Umbilical cord (tissue), 1 donor: ENCODE measurements at regions not wholly inside any gene's neighbourhood (a gene's known extent, or its start where the extent isn't known, plus 50 kb on each side); places are given as distances from the start of the nearest gene placed in this dataset.
A peak's percentile ranks its signal among the peaks of the same experiment; 100 is the strongest.

Source experiments
- DNase-seq: peaks from one replicate; pipeline ENCODE4 v3.0.0-alpha.2; 2015; ENCODE audit warnings: low spot score

GRCh38 chr4:173855015-173855414 lies 325.0 kb upstream of the HAND2 start:
- peak; percentile 29 for DNase-seq

DNA sequence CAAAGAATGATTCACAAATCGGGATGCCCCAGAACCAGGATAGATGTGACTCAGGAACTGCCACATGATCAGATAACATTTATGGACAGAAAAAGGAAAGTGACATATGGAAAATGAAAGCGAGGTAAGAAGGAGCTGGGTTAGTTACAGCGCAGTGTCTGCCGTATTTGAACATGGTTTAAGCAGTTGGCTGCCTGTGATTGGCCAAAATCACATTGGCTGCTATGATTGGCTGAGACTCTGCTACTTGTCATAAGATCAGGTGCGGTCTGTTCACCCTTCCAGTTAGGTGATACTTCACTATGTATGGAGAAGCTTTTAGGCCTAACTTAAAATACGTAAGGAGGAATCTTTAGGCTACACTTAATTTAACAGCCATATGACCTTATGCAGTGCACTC lies 322.7 kb upstream of the HAND2 start:
- DNase-seq = no peak

GRCh38 chr4:173845580-173845979 lies 315.6 kb upstream of the HAND2 start:
- DNase-seq = no peak

- no peak for DNase-seq
Observed at GRCh38 chr4:173839865-173840264, 309.8 kb upstream of the HAND2 start.

GRCh38 chr4:173837517-173837916 lies 307.5 kb upstream of the HAND2 start:
- DNase-seq = no peak

DNA sequence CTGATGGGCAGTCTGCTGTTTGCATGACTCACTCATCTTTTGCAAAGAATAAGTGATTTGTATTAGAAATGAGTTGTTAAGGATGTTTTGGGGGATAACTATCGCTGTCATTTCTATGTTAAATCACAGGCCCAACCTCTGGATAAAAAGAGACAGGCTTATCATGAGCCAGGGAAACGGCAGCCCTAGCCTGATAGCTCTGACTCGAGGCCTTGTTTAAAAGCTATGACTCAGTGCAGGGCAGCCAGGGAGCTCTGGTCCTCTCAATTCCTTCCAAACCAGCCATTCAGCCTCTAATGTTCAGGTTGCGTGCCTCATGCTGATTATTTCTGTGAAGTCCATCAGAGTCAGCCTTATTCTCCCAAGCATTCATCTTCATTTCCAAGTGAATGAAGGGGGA lies 305.9 kb upstream of the HAND2 start:
- peak; percentile 93 for DNase-seq

GRCh38 chr4:173834151-173834550 lies 304.1 kb upstream of the HAND2 start:
- no peak for DNase-seq

DNA sequence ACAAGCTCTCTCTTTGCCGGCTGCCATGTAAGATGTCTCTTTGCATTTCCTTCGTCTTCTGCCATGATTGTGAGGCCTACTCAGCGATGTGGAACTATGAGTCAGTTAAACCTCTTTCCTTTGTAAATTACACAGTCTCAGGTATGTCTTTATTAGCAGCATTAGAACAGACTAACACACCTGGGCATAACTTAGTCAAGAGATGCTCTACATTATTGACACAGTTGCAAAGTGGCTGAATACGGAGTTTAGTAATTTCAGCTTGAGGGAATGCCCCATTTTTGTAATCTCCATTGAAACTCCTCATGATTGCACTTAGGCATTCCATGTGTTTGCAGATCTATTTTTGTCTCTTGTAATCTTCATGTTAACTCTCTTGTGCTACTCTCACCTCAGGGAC lies 299.5 kb upstream of the HAND2 start:
- DNase-seq = no peak

- DNase-seq = no peak
Observed at GRCh38 chr4:173827707-173828106, 297.7 kb upstream of the HAND2 start.

- DNase-seq = no peak
Observed at GRCh38 chr4:173821876-173822275, 291.8 kb upstream of the HAND2 start.

DNA sequence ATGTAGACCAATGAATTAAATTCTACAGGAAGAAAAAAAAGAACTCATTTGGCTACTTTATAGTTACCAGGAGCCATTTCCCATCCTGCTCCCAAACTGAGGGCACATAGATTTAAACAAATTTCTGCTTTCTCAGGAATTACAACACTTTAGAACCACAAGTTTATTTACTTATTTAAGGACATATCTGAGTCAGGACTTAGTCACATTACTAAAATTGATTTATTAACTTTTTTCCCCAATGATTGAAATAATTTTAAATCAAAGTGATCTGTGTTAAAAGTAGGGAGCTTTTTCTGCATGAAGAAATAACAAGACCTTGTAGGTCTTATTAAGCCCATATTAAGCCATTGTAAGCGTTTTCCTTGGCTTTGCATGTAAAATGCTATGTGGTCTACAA lies 291.0 kb upstream of the HAND2 start:
- no peak for DNase-seq

- no peak for DNase-seq
Observed at GRCh38 chr4:173807347-173807746, 277.3 kb upstream of the HAND2 start.

- no peak for DNase-seq
Observed at GRCh38 chr4:173805884-173806283, 275.9 kb upstream of the HAND2 start.

DNA sequence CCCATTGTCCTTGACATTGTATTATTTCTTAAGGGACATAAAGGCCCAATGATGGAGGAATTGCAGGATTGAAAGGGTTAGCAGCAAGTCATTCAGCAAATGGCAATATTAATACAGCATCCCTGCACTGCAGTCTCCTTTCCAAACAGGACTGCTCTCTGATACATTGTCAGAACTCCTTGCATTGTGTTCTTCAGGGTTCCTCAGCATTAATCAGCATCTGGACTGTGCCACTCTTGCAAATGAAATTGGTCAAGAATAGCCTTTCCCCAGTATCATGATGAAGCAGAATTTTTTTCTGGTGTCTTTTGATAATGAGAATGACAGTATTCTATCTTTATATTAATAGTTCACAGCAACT lies 272.6 kb upstream of the HAND2 start:
- DNase-seq = no peak

GRCh38 chr4:173801876-173802661 lies 272.0 kb upstream of the HAND2 start:
- DNase-seq = no peak

GRCh38 chr4:173801361-173801760 lies 271.3 kb upstream of the HAND2 start:
- no peak for DNase-seq

DNA sequence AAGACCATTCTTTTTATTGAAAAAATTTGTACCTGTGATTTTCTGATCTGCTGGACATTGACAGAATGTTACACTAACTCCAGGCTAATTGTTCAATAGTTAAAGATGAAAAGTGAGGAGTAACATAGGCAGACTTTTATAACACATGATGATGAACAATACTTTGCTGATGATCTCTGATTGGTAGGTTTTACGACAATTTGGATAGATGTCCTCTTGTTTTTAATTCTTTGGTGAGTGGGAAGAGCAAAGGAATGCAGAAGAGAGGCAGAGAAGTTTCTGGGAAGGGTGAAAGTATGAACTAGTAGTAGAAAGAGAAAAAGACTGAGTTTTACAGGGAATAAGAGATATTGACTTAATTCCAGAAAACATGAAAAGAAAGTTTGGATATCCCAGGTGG lies 267.3 kb upstream of the HAND2 start:
- no peak for DNase-seq

GRCh38 chr4:173794662-173795061 lies 264.6 kb upstream of the HAND2 start:
- peak; percentile 44 for DNase-seq

- no peak for DNase-seq
Observed at GRCh38 chr4:173793937-173794510, 264.0 kb upstream of the HAND2 start.

GRCh38 chr4:173782660-173783059 lies 252.6 kb upstream of the HAND2 start:
- DNase-seq = no peak

- DNase-seq = no peak
Observed at GRCh38 chr4:173777921-173778320, 247.9 kb upstream of the HAND2 start.

DNA sequence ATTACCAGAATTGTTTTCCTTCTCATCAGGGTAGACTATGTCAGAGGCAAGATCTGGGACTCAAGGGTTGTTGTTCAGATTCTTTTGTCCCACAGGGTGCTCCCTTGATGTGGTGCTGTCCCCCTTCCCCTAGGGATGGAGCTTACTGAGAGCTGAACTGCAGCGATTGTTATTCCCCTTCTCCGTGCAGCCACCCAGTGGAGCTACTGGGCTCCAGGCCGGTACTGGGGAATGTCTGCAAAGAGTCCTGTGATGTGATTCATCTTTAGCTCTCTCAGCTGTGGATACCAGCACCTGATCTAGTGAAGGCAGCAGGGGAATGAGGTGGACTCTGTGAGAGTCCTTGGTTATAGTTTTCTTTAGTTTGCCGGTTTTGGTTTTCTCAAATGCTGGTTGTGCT lies 247.4 kb upstream of the HAND2 start:
- no peak for DNase-seq

- no peak for DNase-seq
Observed at GRCh38 chr4:173769568-173769967, 239.5 kb upstream of the HAND2 start.

- no peak for DNase-seq
Observed at GRCh38 chr4:173767650-173768049, 237.6 kb upstream of the HAND2 start.
